B cell (primary cell): ENCODE measurements at regions not wholly inside any gene's neighbourhood (a gene's known extent, or its start where the extent isn't known, plus 50 kb on each side); places are given as distances from the start of the nearest gene placed in this dataset.
"Not testable (repeated sequence)": the region's sequence is repeated elsewhere in the genome, so short reads cannot be mapped to it uniquely, and the experiment has no call there.

Experiments used
- ATAC-seq: fragments of 200-7000 bp; cut with Tn5 transposase; one replicate; pipeline ENCODE4 v1.10.0; 2021; ENCODE audit warnings: low read depth, mild to moderate bottlenecking, moderate number of reproducible peaks, moderate library complexity
- CTCF ChIA-PET: fragments of 350-600 bp; sonication (Branson Sonifier 250); formaldehyde crosslinking; loops from one replicate; lab custom pipeline; 2021; ENCODE audit warnings: antibody characterized with exemption, inconsistent platforms; lab: Charles Lee
- POLR2A ChIA-PET: fragments of 350-600 bp; sonication (Branson Sonifier 250); formaldehyde crosslinking; loops from one replicate; lab custom pipeline; 2021; ENCODE audit warnings: antibody characterized with exemption; lab: Charles Lee
- DNase-seq: peaks from one replicate; pipeline ENCODE4 v3.0.0; 2013
- H2AFZ ChIP-seq: 2 replicates; pipeline ENCODE4 v1.6.1; 2012; ENCODE audit warnings: mild to moderate bottlenecking, low read depth, low read length; ENCODE audit not compliant: insufficient read depth, poor library complexity, severe bottlenecking
- H3K27ac ChIP-seq, 2 donors: 1 replicate in 1 of 2; 2 replicates in 1 of 2; pipeline ENCODE4 v1.5.1; 2012 to 2013; ENCODE audit warnings: low read length in 2 of 2, mild to moderate bottlenecking in 2 of 2, moderate library complexity in 1 of 2
- H3K27me3 ChIP-seq, 4 experiments: fragments of 200-600 bp in 1 of 4; sonication (generic) in 1 of 4; replicated peaks in 1 of 4; 1 replicate in 2 of 4; 2 replicates in 2 of 4; pipeline versions ENCODE4 v1.6.1 to v1.7.0; 2013 to 2016; ENCODE audit warnings: low read length in 3 of 4, mild to moderate bottlenecking in 2 of 4, mixed read lengths in 1 of 4, moderate library complexity in 1 of 4; ENCODE audit not compliant: insufficient read depth in 4 of 4, control insufficient read depth in 3 of 4; ENCODE audit errors: control extremely low read depth in 1 of 4
- H3K36me3 ChIP-seq, 2 experiments: replicated peaks in 1 of 2; 1 replicate in 1 of 2; 2 replicates in 1 of 2; pipeline versions ENCODE4 v1.6.1 to v1.7.1; 2013; ENCODE audit warnings: low read length in 1 of 2; ENCODE audit not compliant: insufficient read depth in 2 of 2, control insufficient read depth in 1 of 2; ENCODE audit errors: control extremely low read depth in 1 of 2, extremely low read depth in 1 of 2
- H3K4me1 ChIP-seq, 2 donors: fragments of 200-600 bp in 1 of 2; sonication (generic) in 1 of 2; 1 replicate in 1 of 2; 2 replicates in 1 of 2; pipeline versions ENCODE4 v1.5.1 to v1.6.1; 2013 to 2017; ENCODE audit warnings: low read length in 2 of 2; ENCODE audit not compliant: control insufficient read depth in 2 of 2, insufficient read depth in 2 of 2
- H3K4me2 ChIP-seq: replicated peaks from 2 replicates; pipeline ENCODE3; 2012; ENCODE audit warnings: mild to moderate bottlenecking, low read depth, low read length; ENCODE audit not compliant: poor library complexity, severe bottlenecking
- H3K4me3 ChIP-seq, 5 experiments: fragments of 200-600 bp in 1 of 5; sonication (generic) in 1 of 5; 1 replicate in 3 of 5; 2 replicates in 2 of 5; pipeline versions ENCODE4 v1.5.1 to v1.7.0; 2011 to 2016; ENCODE audit warnings: low read length in 4 of 5, mild to moderate bottlenecking in 4 of 5, low read depth in 2 of 5, control low read depth in 1 of 5, moderate library complexity in 1 of 5; ENCODE audit not compliant: insufficient read depth in 1 of 5; ENCODE audit errors: control extremely low read depth in 1 of 5, extremely low read depth in 1 of 5
- H3K79me2 ChIP-seq: fragments of 200-600 bp; sonication (generic); one replicate; pipeline ENCODE4 v1.6.0; 2016; ENCODE audit warnings: low read length; ENCODE audit not compliant: control insufficient read depth, insufficient read depth
- H3K9ac ChIP-seq: fragments of 200-600 bp; sonication (generic); 2 replicates; pipeline ENCODE4 v1.6.1; 2017; ENCODE audit warnings: mild to moderate bottlenecking, low read length, moderate library complexity
- H3K9me3 ChIP-seq, 3 donors: one replicate each; pipeline versions ENCODE4 v1.6.1 to v1.7.1; 2013; ENCODE audit warnings: low read length in 2 of 3; ENCODE audit not compliant: control insufficient read depth in 2 of 3, insufficient read depth in 1 of 3; ENCODE audit errors: control extremely low read depth in 1 of 3
- H4K20me1 ChIP-seq: 2 replicates; pipeline ENCODE4 v1.6.0; 2012; ENCODE audit warnings: mild to moderate bottlenecking, low read length; ENCODE audit not compliant: insufficient read depth, control insufficient read depth, poor library complexity, severe bottlenecking
- H3K27ac Mint-ChIP-seq: one replicate; pipeline ENCODE4 v1.8.0; 2021; ENCODE audit warnings: mixed read lengths
- H3K27me3 Mint-ChIP-seq: one replicate; pipeline ENCODE4 v1.8.0; 2021; ENCODE audit warnings: mixed read lengths
- H3K4me1 Mint-ChIP-seq: one replicate; pipeline ENCODE4 v1.8.0; 2021; ENCODE audit warnings: mixed read lengths
- H3K4me3 Mint-ChIP-seq: one replicate; pipeline ENCODE4 v1.8.0; 2021; ENCODE audit warnings: mixed read lengths
- H3K9me3 Mint-ChIP-seq: one replicate; pipeline ENCODE4 v1.8.0; 2022; ENCODE audit warnings: mixed read lengths; ENCODE audit not compliant: insufficient read depth
- CTCF ChIP-seq: fragments of 200-600 bp; IDR thresholded peaks from one replicate; pipeline ENCODE4 v1.8.0; 2022; ENCODE audit warnings: antibody characterized with exemption, mild to moderate bottlenecking
- EZH2 ChIP-seq: IDR thresholded peaks from 2 replicates; pipeline ENCODE4 v1.6.1; 2012; ENCODE audit warnings: borderline replicate concordance, low read depth, mild to moderate bottlenecking, moderate library complexity, low read length; ENCODE audit not compliant: insufficient read depth, poor library complexity, severe bottlenecking
- WGBS: methylation state at CpG from one replicate; pipeline ENCODE4 v1.1.5; 2013; ENCODE audit warnings: missing lambda C conversion rate; ENCODE audit not compliant: insufficient coverage; 5-methylcytosine and 5-hydroxymethylcytosine counted together
- intact Hi-C: fragments of 100-400 bp; cut with micrococcal nuclease; formaldehyde crosslinking; loops from one replicate; pipeline ENCODE4 v1.10.0; 2022

GRCh38 chr6:139954463-139955071, 580.1 kb upstream of the CITED2 start:
- DNase-seq, result no peak
- CTCF ChIA-PET, result no interaction called here
- Histone ChIP-seq H3K27me3 (no peaks in the 10 kb centered on the region), H3K36me3 (no peaks in the 10 kb centered on the region), H3K4me3 (no peak overlapping the region), H3K27ac (no peak overlapping the region), H3K4me1 (no peaks in the 10 kb centered on the region), H3K9me3 (peaks cover 0 to 3% (median 0%) of the 10 kb centered on the region in 3 donors), H3K9ac (no peak overlapping the region), H4K20me1 (no peaks in the 10 kb centered on the region), H2AFZ (no peak overlapping the region), H3K79me2 (no peaks in the 10 kb centered on the region), H3K4me2 (no peak overlapping the region)
- ATAC-seq, result no peak
- Mint-ChIP-seq H3K9me3 (peaks cover 9% of the 10 kb centered on the region), H3K27ac (no peak overlapping the region), H3K4me3 (no peak overlapping the region), H3K4me1 (no peaks in the 10 kb centered on the region), H3K27me3 (no peaks in the 10 kb centered on the region)
- POLR2A ChIA-PET, result no interaction called here
- intact Hi-C loops, result no loop called here
- TF ChIP-seq CTCF, result no peak
- no peak for TF ChIP-seq EZH2

GRCh38 chr6:139953780-139954179, 579.3 kb upstream of the CITED2 start:
- H3K36me3 ChIP-seq, H3K4me3 ChIP-seq, H3K27me3 ChIP-seq, H3K9me3 ChIP-seq, H3K9me3 Mint-ChIP-seq, H3K4me2 ChIP-seq, H3K27ac Mint-ChIP-seq, H3K4me1 Mint-ChIP-seq, H3K27ac ChIP-seq, DNase-seq, ATAC-seq, H3K27me3 Mint-ChIP-seq, CTCF ChIA-PET, H3K4me3 Mint-ChIP-seq, H3K4me1 ChIP-seq, H2AFZ ChIP-seq, H3K9ac ChIP-seq, H3K79me2 ChIP-seq, H4K20me1 ChIP-seq, POLR2A ChIA-PET, intact Hi-C loops: not testable (repeated sequence)
- WGBS, result no CpG with 5 or more reads among the region's 11 CpGs
